CD4-positive, alpha-beta T cell (primary cell): ENCODE measurements at regions not wholly inside any gene's neighbourhood (a gene's known extent, or its start where the extent isn't known, plus 50 kb on each side); places are given as distances from the start of the nearest gene placed in this dataset.

Experiments
- ATAC-seq: fragments of 200-7000 bp; cut with Tn5 transposase; one replicate; pipeline ENCODE4 v1.10.0; 2022; ENCODE audit warnings: mild to moderate bottlenecking; ENCODE audit not compliant: poor library complexity
- CTCF ChIA-PET: fragments of 350-600 bp; sonication (Branson Sonifier 250); formaldehyde crosslinking; loops from one replicate; lab custom pipeline; 2021; ENCODE audit warnings: antibody characterized with exemption, inconsistent platforms; lab: Charles Lee
- POLR2A ChIA-PET: fragments of 350-600 bp; sonication (Branson Sonifier 250); formaldehyde crosslinking; loops from one replicate; lab custom pipeline; 2021; ENCODE audit warnings: antibody characterized with exemption, inconsistent platforms; lab: Charles Lee
- DNase-seq, 14 experiments: peaks; one replicate each; pipeline ENCODE4 v3.0.0-alpha.2; 2013 to 2020; ENCODE audit warnings: mixed read lengths in 2 of 14
- H3K27ac ChIP-seq, 2 donors: one replicate each; pipeline versions ENCODE4 v1.5.1 to v1.7.0; 2013; ENCODE audit warnings: low read length in 2 of 2, low read depth in 1 of 2, mild to moderate bottlenecking in 1 of 2
- H3K27me3 ChIP-seq, 2 experiments: 1 replicate in 1 of 2; 2 replicates in 1 of 2; pipeline versions ENCODE4 v1.6.1 to v1.7.0; 2013; ENCODE audit warnings: low read length in 2 of 2, control low read depth in 1 of 2, mild to moderate bottlenecking in 1 of 2, moderate library complexity in 1 of 2; ENCODE audit not compliant: insufficient read depth in 2 of 2, control insufficient read depth in 1 of 2
- H3K36me3 ChIP-seq: one replicate; pipeline ENCODE4 v1.6.1; 2013; ENCODE audit warnings: low read length, control low read depth; ENCODE audit not compliant: insufficient read depth
- H3K4me1 ChIP-seq: one replicate; pipeline ENCODE4 v1.6.1; 2013; ENCODE audit warnings: low read length, control low read depth; ENCODE audit not compliant: insufficient read depth
- H3K4me3 ChIP-seq: one replicate; pipeline ENCODE4 v1.5.1; 2013; ENCODE audit warnings: mild to moderate bottlenecking, low read length, moderate library complexity
- H3K9me3 ChIP-seq, 2 experiments: 1 replicate in 1 of 2; 2 replicates in 1 of 2; pipeline versions ENCODE4 v1.6.1 to v1.7.0; 2013; ENCODE audit warnings: low read length in 2 of 2, mild to moderate bottlenecking in 2 of 2, control low read depth in 1 of 2, moderate library complexity in 1 of 2; ENCODE audit not compliant: control insufficient read depth in 1 of 2, insufficient read depth in 1 of 2
- H3K27ac Mint-ChIP-seq: one replicate; pipeline ENCODE4 v1.8.0; 2020; ENCODE audit warnings: mixed read lengths
- H3K27me3 Mint-ChIP-seq: one replicate; pipeline ENCODE4 v1.8.0; 2021; ENCODE audit warnings: mixed read lengths
- H3K36me3 Mint-ChIP-seq: one replicate; pipeline ENCODE4 v1.8.0; 2021; ENCODE audit warnings: low read depth, mixed read lengths
- H3K4me1 Mint-ChIP-seq: one replicate; pipeline ENCODE4 v1.8.0; 2021; ENCODE audit warnings: low read depth, mixed read lengths
- H3K4me3 Mint-ChIP-seq: one replicate; pipeline ENCODE4 v1.8.0; 2020; ENCODE audit warnings: mild to moderate bottlenecking, mixed read lengths
- H3K9me3 Mint-ChIP-seq: one replicate; pipeline ENCODE4 v1.8.0; 2020; ENCODE audit warnings: mixed read lengths
- CTCF ChIP-seq: fragments of 200-600 bp; IDR thresholded peaks from one replicate; pipeline ENCODE4 v1.8.0; 2022; ENCODE audit warnings: antibody characterized with exemption, mild to moderate bottlenecking
- intact Hi-C, 2 experiments: fragments of 100-400 bp; cut with DNase I in 1 of 2; cut with micrococcal nuclease in 1 of 2; formaldehyde crosslinking; loops; one replicate each; pipeline versions ENCODE4 v1.15.1 to v1.9.0; 2023 to 2025; cut with DNase I, micrococcal nuclease

GRCh38 chr11:87405843-87406242, 368.1 kb downstream of the TMEM135 start:
- no peak for TF ChIP-seq CTCF
- no peak overlapping the region for H3K27ac Mint-ChIP-seq
- no peaks in the 10 kb centered on the region for H3K4me1 ChIP-seq
- intact Hi-C loops, result no loop called here
- no peaks in the 10 kb centered on the region for H3K9me3 Mint-ChIP-seq
- H3K4me3 Mint-ChIP-seq, result no peak overlapping the region
- ChIA-PET CTCF (no interaction called here), POLR2A (no interaction called here)
- H3K36me3 Mint-ChIP-seq, result no peaks in the 10 kb centered on the region
- H3K4me1 Mint-ChIP-seq, result no peaks in the 10 kb centered on the region
- no peaks in the 10 kb centered on the region for H3K36me3 ChIP-seq
- H3K27me3 ChIP-seq, result no peaks in the 10 kb centered on the region
- H3K27me3 Mint-ChIP-seq, result no peaks in the 10 kb centered on the region
- no peak for ATAC-seq
- no peak for DNase-seq
- H3K9me3 ChIP-seq, result no peaks in the 10 kb centered on the region
- no peak overlapping the region for H3K4me3 ChIP-seq
- no peak overlapping the region for H3K27ac ChIP-seq

GRCh38 chr11:87405356-87405755, 367.6 kb downstream of the TMEM135 start:
- Mint-ChIP-seq H3K4me1 (no peaks in the 10 kb centered on the region), H3K27ac (no peak overlapping the region), H3K4me3 (no peak overlapping the region), H3K27me3 (no peaks in the 10 kb centered on the region), H3K9me3 (no peaks in the 10 kb centered on the region), H3K36me3 (no peaks in the 10 kb centered on the region)
- ATAC-seq (no peak), DNase-seq (no peak)
- no peaks in the 10 kb centered on the region for H3K4me1 ChIP-seq
- no peaks in the 10 kb centered on the region for H3K27me3 ChIP-seq
- no peak overlapping the region for H3K27ac ChIP-seq
- ChIA-PET CTCF (no interaction called here), POLR2A (no interaction called here)
- TF ChIP-seq CTCF, result no peak
- H3K36me3 ChIP-seq, result no peaks in the 10 kb centered on the region
- no peak overlapping the region for H3K4me3 ChIP-seq
- no peaks in the 10 kb centered on the region for H3K9me3 ChIP-seq
- intact Hi-C loops, result no loop called here

- no peaks in the 10 kb centered on the region for H3K36me3 Mint-ChIP-seq
- TF ChIP-seq CTCF, result no peak
Measured at GRCh38 chr11:87401653-87402052, 363.9 kb downstream of the TMEM135 start.

More at GRCh38 chr11:87401653-87402052, 363.9 kb downstream of the TMEM135 start:
- H3K27me3 ChIP-seq, result no peaks in the 10 kb centered on the region
- no peak overlapping the region for H3K4me3 ChIP-seq
- DNase-seq (no peak), ATAC-seq (no peak)
- Mint-ChIP-seq H3K27ac (no peak overlapping the region), H3K4me1 (no peaks in the 10 kb centered on the region), H3K27me3 (peaks cover 7% of the 10 kb centered on the region), H3K9me3 (no peaks in the 10 kb centered on the region), H3K4me3 (no peak overlapping the region)
- intact Hi-C loops, result no loop called here
- ChIA-PET CTCF (no interaction called here), POLR2A (no interaction called here)
- H3K9me3 ChIP-seq, result no peaks in the 10 kb centered on the region
- H3K4me1 ChIP-seq, result no peaks in the 10 kb centered on the region
- no peak overlapping the region for H3K27ac ChIP-seq
- no peaks in the 10 kb centered on the region for H3K36me3 ChIP-seq
